Stomach (tissue), 4 donors: ENCODE measurements at regions not wholly inside any gene's neighbourhood (a gene's known extent, or its start where the extent isn't known, plus 50 kb on each side); places are given as distances from the start of the nearest gene placed in this dataset.

ENCODE experiments used
- POLR2A ChIP-seq, 4 donors: fragments of 450-650 bp; IDR thresholded peaks; one replicate each; pipeline ENCODE4 v1.6.1; 2016; ENCODE audit warnings: antibody characterized with exemption in 4 of 4, control low read depth in 2 of 4, mild to moderate bottlenecking in 1 of 4, moderate library complexity in 1 of 4
- POLR2AphosphoS5 ChIP-seq, 3 donors: sonication (generic); formaldehyde crosslinking; IDR thresholded peaks; one replicate each; pipeline ENCODE4 v1.6.1; 2016; ENCODE audit warnings: antibody characterized with exemption in 3 of 3
- TF ChIP-seq, protein P1 (sequence below), 7 experiments: fragments of 450-650 bp in 4 of 7; fragments of 200-600 bp in 3 of 7; sonication (generic) in 3 of 7; IDR thresholded peaks; one replicate each; pipeline ENCODE4 v1.5.1; 2016 to 2019; ENCODE audit warnings: antibody characterized with exemption in 7 of 7, control low read depth in 2 of 7, mild to moderate bottlenecking in 1 of 7

- TF ChIP-seq, protein P1, sequence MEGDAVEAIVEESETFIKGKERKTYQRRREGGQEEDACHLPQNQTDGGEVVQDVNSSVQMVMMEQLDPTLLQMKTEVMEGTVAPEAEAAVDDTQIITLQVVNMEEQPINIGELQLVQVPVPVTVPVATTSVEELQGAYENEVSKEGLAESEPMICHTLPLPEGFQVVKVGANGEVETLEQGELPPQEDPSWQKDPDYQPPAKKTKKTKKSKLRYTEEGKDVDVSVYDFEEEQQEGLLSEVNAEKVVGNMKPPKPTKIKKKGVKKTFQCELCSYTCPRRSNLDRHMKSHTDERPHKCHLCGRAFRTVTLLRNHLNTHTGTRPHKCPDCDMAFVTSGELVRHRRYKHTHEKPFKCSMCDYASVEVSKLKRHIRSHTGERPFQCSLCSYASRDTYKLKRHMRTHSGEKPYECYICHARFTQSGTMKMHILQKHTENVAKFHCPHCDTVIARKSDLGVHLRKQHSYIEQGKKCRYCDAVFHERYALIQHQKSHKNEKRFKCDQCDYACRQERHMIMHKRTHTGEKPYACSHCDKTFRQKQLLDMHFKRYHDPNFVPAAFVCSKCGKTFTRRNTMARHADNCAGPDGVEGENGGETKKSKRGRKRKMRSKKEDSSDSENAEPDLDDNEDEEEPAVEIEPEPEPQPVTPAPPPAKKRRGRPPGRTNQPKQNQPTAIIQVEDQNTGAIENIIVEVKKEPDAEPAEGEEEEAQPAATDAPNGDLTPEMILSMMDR (IDR thresholded peaks at IDR 0.05) = no peak
- TF ChIP-seq POLR2A (IDR thresholded peaks at IDR 0.05) (no peak), POLR2AphosphoS5 (IDR thresholded peaks at IDR 0.05) (no peak)
These were observed 221.2 kb upstream of the ALCAM start for GRCh38 chr3:105145511-105145910.
